NCI-H2227 treated with DMSO at 0.1 percent for 48 hours (cell line): ENCODE measurements at regions not wholly inside any gene's neighbourhood (a gene's known extent, or its start where the extent isn't known, plus 50 kb on each side); places are given as distances from the start of the nearest gene placed in this dataset.

Source experiments
- DNase-seq: peaks from one replicate; lab custom pipeline; 2025; lab: John Stamatoyannopoulos, UW

DNA sequence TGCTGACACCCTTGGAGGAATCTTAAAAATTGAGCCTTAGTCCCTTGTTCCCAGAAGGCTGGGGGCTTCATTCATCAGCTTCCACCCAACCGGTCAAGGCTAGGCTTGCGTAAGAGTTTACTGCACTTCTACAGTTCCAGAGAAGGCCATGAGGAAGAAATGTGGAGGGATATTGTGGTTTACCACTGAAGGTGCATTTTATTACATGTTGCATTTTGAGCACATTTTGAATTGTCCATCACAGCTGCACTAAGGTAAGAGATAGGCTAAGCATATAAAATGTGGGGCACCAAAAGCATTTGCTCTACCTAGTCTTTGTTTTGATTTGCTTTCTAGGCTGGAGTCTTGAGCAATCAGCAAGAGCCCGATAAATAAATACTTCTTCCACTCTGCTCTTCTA lies 167.1 kb upstream of the PAPPA start:
- DNase-seq = no peak

DNA sequence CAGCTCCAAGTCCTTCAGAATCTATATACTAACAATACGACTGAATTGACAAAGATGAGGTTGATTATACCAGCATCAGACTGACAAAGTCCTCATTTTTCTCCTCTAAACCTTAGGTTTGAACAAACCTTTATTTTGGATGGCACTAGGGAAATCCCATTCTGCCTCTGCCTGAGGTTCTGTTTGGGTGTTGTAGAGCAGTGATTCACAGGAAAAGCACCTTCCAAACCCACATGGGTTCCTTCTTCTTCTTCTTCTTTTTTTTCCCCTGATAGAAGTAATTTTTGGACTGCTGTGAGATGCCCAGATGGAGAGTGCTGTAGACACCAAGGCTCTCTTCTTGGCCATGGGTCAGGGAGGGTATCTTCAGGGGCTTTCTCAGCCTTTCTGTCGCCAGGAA lies 164.9 kb upstream of the PAPPA start:
- no peak for DNase-seq

DNA sequence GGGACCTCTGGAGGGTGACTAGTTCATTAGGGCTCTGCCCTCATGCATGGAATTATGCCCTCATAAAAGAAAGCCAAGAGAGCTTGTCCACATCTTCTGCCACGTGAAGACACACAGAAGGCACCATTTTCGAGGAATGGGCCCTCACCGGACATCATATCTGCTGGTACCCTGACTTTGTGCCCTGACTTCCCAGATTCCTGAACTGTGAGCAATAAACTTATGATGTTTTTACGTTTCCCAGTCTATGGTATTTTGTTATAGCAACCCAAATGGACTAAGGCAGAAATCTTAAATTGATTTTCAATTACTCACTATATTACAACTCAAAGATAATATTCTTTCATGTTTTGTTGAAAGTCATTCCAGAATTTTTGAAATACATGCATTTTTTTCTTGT lies 163.8 kb upstream of the PAPPA start:
- DNase-seq = no peak

DNA sequence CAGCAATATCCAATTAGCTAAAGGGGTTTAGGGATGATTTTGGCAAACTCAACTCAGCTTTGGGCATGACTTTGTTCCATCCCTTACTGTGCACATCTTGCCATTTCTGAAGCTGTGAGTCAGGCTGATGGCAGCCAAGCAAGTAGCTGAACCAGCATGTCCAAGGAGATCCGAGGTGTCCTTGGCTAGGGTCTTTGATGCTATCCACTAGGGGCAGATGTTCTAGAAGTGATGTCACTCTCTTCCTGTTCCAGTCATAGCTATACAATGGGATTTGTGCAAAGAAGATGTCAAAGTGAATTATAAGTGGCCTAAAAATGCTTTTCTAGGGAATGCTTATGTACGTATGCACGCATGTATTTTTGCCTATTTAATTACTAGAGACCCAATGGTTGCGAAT lies 160.8 kb upstream of the PAPPA start:
- DNase-seq = no peak

DNA sequence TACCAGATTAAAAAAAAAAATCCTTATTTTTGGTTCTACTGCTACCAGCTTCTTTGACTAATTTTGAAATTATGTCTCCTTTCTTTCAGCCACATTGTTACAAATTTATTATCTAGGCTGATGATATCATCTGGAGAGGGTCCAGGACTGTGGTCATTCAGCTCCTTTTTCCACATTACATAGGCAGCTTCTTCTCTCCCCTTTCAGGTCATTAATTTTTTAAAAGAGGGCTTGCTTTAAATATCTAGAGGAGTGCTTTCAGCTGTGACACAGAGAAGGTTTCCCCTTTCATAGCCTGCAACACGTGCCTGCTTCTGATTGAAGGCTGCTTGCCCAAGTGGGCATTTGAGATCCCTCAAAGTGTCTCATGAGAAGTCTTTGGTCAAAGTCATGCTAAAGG lies 155.7 kb upstream of the PAPPA start:
- DNase-seq = no peak

DNA sequence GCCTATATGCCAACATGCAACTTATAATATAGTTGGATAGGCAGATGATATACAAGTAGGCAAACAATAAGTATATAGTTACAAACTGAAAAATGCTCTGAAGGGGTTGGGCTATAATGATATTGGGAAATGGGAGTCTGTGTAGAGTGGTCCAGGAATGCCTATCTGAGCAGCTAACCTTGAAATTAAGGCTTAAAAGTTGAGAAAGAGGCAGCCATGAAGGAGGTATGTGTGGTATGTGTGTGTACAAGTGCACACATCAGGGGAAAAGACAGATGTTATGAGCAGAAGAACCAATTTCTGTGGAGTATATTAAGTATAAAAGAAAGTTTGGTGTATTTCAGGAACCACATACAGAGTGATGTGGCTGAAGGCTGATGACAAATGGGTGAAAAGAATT lies 154.9 kb upstream of the PAPPA start:
- DNase-seq = no peak

DNA sequence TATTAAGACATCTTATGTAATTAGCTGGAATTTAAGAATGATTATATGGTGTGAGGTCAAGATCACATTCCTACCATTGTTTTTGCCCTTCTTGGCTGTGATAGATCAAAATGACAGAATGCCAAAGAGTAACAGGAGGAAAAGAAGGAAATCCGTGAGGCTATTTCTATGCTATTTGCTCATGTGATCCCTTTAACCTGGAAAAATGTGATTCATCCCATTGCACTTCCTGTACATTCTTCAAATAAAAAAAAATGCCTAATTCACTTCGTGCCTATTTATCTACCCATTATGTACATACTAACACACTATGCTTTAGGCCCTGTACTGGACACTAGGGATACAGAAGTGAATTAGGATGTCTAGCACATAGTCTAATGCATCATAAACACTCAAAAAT lies 154.1 kb upstream of the PAPPA start:
- no peak for DNase-seq

DNA sequence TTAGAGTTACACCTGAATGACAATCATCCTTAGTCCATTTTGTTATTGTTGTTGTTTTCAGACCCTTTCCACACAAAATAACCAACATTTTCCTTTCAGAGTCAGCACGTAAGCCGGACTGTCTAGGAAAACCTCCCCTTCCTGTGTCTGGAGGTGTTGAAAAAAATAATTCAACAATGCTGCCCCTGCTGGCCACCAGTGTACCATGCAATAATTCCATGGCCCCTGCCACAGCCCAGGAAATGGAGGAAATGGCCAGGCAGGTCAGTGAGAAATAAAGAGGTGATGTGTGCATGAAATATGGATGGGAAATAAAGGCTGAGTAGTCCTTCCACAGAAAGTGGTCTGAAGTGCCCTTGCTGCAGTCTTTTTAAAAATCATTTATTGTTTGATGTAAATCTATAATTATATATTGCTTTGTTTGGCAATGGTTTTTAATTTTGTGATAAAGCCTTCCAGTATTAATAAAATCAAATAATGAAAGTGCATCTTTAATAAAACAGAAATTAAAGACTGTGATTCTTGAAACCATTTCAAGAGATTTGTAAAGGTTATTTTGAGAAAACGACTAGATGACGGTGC lies 152.8 kb upstream of the PAPPA start:
- DNase-seq = no peak

DNA sequence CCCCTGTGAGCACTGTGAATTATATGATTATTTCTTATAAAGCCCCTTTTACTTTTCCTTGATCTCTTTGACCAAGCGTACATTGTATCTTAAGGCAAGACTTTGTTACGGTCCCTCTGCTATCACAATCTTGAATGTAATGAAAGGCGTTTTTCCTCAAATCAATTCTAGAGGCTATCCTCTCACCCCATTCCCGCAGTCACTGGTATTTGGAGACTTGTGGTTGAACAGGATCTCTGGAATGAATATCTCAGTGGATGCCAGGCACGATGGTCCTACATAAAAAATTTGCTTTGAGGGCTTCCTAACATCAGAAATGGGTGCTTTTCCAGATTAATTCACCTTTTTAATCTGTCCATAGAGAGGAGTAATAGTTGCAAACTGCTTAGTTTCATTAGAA lies 151.4 kb upstream of the PAPPA start:
- DNase-seq = no peak

DNA sequence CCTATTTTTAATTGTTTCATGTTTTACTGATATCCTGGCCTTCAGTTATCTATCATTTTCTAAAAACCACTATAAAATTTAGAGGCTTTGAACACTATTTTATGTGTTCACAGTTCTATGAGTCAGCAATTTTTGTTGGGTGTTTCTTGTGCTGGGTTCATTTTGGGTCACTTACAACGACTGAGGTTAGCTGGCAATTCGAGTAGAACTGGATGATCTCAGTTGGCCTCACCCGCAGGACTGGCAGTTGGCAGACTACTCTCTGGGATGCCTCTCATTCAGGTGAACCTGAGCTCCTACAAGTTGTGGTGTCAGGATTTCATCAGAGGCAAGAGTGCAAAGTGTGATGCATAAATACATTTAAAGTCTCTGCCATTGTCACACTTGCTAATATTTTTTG lies 151.0 kb upstream of the PAPPA start:
- DNase-seq = no peak

DNA sequence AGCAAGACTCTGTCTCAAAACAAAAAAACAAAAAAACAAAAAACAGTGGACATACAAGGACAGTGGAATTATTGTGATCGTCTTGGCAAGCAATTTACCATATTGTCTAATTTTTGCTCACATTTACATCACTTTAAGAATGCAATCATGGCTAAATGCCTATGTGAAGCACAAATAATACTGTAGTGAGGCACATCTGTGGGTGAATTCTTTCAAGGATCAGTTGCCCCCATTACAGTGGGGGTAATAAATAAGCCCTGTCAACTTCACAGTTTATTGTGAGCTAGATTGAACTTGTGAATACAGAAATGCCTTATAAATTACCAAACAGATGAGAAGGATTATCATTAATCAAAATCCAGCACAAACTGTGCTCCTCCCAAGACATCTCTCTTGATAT lies 150.2 kb upstream of the PAPPA start:
- DNase-seq = no peak

DNA sequence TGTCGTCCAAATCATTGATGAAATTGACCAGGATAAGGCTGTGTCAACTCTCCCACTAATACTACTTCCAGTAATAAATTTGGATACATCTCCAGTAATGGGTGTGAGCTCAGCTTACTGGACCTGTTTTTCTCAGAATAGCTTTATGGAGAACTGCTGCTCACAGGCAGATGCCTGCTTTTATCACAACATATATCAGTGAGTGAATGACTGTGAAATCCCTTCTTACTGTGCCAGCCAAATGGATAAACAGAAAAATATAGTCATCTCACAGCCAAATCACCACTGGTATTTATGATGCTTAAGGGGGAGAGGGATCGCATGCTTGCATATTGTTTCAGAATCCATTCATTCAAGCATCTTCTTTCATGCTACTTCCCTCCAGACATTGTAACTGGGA lies 148.4 kb upstream of the PAPPA start:
- no peak for DNase-seq

DNA sequence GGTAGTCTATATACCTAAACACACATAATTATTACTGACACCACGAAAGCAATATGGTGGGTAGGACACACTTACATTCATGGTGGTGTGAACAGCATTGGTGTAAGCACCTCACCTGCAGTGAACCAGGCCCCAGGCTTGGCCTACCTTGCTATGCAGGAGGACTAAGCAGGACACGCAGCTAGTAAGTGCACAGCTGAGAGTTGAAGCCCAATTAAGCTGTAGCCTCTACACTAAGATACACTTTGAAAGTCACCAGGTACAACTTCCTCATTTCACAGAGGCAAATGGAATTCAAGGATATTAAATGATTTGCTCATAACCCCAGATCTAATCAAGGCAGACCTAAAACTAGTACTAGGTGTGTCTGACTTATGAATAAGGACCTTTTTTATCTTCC lies 145.8 kb upstream of the PAPPA start:
- no peak for DNase-seq

DNA sequence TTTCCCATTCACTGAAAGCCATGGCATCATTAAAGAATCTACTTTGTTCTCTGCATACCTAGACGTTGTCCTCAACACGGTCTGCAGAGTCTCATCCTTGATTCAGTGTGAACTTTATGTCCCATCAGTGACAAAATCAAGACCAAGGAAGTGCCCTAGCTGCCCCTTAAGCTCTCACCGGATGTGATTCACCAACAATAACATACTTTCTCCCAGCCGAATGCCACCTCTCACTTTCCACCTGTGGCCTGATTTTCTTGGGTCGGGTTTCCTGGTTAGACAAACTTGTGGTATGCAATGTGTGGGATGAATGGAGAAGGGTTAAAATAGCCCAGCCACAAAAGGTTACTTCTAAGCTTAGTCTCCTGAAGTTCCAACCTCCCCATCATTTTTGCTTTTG lies 145.3 kb upstream of the PAPPA start:
- DNase-seq = no peak

DNA sequence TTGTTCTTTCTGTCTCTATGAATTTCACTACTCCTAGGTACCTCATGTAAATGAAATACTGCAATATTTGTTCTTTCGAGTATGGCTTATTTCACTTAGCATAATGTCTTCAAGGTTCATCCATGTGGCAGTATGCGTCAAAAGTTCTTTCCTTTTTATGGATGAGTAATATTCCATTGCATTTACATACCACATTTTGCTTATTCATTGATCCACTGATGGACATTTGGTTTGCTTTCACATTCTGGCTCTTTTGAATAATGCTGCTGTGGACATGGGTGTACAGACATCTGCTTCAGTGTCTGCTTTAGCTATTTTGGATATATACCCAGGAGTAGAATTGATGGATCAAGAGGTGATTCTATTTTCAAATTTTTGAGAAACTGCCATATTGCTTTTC lies 144.2 kb upstream of the PAPPA start:
- DNase-seq = no peak

DNA sequence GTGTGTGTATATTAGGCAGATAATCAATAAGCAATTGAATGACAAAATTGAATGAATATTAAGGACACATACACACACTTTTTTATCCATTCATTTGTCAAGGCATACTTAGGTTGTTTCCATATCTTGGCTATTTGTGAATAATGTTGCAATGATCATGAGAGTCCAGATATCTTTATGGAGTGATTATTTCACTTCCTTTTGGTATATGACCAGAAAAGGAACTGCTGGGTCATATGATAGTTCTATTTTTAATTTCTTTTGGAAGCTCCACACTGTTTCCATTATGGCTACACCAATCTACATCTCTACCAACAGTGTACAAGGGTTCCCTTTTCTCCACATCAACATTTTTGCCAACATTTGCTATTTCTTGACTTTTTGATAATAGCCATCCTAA lies 137.7 kb upstream of the PAPPA start:
- DNase-seq = no peak

DNA sequence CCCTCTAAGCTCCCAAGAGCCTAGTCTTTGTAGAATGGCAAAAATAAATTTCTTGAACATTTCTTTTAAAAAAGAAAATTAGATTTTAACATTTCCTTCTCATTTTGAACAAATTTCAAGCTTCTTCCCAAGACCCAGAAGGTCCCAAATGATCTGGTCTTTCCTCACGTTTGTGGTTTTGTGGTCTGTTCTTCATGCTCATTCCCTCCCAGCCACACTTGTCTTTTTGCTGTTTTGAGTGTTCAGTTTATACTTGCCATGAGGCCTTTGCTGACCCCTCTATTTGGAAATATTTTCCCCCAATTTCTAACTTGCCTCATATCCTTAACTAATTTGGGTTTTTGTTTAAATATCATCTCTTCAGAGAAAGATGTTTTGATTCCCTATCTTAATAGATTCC lies 133.4 kb upstream of the PAPPA start:
- no peak for DNase-seq

DNA sequence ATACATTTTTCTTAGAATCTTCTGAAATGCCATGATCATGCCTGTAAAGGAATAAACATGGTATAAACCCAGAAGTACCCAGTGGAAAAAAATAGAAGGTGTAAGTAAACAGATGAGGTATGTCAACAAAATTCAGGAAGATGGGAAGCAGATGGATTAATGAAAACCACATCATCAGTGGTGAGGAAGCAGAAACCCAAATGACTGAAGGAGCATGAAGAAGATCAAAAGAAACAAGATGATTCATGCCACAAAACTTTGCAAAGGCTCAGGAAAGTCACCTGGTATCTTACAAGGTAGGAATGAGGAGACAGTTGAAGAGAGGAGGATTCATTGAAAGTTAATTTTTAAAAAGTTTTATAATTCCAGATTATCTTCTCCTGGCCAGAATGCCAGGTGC lies 132.8 kb upstream of the PAPPA start:
- no peak for DNase-seq

DNA sequence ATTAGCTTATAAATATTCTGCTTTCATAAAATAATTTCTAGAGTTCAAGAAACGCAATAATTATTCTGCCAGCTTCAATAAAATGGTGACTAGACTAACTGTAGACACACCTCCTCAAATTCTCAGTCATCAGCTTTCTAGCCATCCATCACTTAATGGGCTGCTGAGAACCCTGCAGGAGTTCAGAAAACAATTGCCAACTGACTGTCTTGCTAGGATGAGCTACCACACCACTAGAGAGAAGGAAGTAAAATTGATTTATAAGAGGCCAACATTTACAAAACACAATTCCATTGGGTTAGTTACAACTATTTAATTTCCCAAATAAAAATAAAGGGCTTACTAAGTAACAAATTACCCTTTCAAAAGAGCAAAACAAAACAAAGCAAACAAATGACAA lies 126.5 kb upstream of the PAPPA start:
- DNase-seq = no peak

DNA sequence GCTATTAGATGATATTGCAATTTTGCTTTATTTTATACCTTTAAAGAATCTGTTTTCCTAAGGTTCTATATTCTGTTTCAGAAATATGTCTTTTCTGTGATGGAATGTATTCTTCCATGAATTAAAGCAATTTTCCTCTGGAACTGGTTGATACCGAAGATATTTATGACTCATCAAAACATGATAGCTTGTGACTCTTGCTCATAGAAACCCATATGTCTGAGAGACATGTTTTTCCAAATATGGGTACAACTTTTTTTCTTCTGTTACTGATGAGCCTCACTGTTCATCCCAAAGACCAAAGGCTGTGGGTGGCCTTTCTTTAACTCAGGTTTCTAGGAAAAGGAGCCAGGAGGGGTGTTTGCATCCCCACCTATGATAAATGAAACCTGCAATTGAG lies 126.1 kb upstream of the PAPPA start:
- DNase-seq = no peak

DNA sequence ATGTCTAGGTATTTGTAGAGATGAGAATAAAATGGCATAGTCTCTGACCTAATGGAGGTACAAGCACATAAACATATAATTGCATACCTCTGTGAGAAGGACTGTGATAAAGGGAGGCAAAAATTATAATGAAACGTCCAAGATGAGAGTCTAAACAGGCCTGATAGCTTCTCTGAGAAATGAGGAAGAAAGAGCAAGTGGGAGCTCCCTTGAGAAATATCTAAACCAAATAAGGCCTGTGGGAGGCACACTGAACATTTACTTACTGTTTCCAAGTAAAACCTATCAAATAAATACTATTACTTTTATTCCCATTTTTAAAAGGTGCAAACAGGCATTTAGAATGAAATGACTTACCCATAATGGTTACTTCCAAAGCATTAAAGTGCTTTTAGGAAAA lies 125.6 kb upstream of the PAPPA start:
- no peak for DNase-seq

DNA sequence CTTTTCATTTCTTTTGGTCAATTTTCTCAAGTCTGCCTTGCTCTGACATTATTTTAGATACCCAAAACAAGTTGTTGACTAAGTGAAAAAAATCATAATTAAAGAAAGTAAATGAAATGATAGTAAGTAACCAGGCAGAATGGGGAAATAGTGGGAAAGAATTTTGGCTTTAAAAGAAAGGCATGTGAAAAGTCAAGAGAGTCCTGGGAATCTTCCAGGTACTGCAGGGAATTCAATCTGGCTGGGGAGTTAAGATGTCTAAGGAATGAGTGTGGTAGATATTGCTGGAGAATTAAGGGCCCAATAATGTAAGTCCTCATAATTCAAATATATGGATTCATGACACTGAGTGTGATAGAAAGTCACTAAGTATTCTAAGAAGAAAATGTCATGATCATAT lies 123.1 kb upstream of the PAPPA start:
- no peak for DNase-seq

DNA sequence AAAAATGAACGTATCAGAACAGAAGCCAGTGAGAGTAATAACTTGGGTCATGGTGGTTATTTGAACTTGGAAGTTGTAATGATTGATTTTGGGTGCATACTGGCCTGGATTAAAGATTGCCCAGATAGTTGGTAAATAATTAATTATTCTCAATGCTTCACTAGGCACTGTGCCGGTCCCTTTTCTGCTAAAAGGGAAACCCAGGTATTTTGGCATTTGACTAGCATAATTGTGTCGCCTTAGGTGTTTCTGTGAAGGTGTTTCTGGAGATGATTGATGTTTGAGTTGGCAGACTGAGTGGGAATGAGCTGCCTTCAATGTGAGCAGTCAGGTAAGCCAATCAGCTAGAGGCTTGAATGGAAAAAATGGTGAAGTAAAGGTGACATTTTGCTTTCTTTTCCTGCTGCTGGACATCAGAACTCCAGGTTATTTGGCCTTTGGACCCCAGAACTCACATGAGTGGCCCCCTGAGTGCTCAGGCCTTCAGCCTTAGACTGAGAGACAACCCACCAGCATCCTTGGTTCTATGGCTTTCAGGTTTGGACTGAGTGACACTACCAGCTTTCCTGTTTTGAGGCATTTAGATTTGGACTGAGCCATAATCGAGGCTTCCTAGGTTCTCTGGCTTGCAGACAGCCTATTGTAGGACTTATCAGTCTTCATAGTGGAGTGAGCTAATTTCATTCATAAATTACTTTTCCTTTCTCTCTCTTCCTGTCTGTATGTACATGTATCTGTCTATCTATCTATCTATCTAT lies 120.7 kb upstream of the PAPPA start:
- DNase-seq = no peak

DNA sequence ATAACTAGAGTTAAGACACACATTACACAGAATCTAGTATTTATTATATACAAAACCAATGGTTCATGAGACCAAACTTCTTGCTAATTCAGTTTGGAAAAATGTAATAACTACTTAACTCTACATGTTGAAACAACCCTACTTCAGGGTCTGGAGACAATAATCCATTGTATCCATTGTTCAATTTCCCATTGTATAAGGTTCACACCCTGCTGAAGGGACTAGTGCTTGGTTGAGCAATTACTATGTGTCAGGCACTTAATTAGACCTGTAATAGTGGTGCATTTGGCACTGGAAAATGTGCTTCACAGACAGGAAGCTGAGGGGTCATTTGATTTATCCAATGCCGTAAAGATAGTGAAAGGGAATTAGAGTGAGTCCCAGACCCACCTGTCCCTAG lies 114.3 kb upstream of the PAPPA start:
- DNase-seq = no peak
